Type B pancreatic cell (in vitro differentiated cells): ENCODE measurements at regions not wholly inside any gene's neighbourhood (a gene's known extent, or its start where the extent isn't known, plus 50 kb on each side); places are given as distances from the start of the nearest gene placed in this dataset.

Experiments
- DNase-seq: peaks from one replicate; pipeline ENCODE4 v3.0.0; 2021; ENCODE audit warnings: mixed read lengths; ENCODE audit not compliant: unreplicated experiment; ENCODE audit errors: extremely low spot score
- H3K27ac Mint-ChIP-seq: 2 replicates; pipeline ENCODE4 v1.8.0; 2021; ENCODE audit warnings: mild to moderate bottlenecking, mixed read lengths
- H3K27me3 Mint-ChIP-seq: 2 replicates; pipeline ENCODE4 v1.8.0; 2021; ENCODE audit warnings: mixed read lengths
- H3K36me3 Mint-ChIP-seq: 2 replicates; pipeline ENCODE4 v1.8.0; 2021; ENCODE audit warnings: mixed read lengths
- H3K4me1 Mint-ChIP-seq: one replicate; pipeline ENCODE4 v1.8.0; 2021; ENCODE audit warnings: mixed read lengths; ENCODE audit not compliant: unreplicated experiment
- H3K4me3 Mint-ChIP-seq: 2 replicates; pipeline ENCODE4 v1.8.0; 2021; ENCODE audit warnings: mild to moderate bottlenecking, mixed read lengths
- H3K9me3 Mint-ChIP-seq: 2 replicates; pipeline ENCODE4 v1.8.0; 2021; ENCODE audit warnings: mixed read lengths
- CTCF ChIP-seq: fragments of 200-600 bp; sonication (generic); conservative IDR thresholded peaks from 2 replicates; pipeline ENCODE4 v1.5.0; 2021; ENCODE audit warnings: antibody characterized with exemption, mild to moderate bottlenecking

GRCh38 chr10:3574451-3574850 lies 210.6 kb downstream of the KLF6 start:
- Mint-ChIP-seq H3K9me3 (no peaks in the 10 kb centered on the region), H3K4me3 (no peak overlapping the region), H3K4me1 (peaks cover 13% of the 10 kb centered on the region), H3K36me3 (no peaks in the 10 kb centered on the region), H3K27ac (no peak overlapping the region), H3K27me3 (peaks cover 3% of the 10 kb centered on the region)
- no peak for DNase-seq
- no peak for TF ChIP-seq CTCF

GRCh38 chr10:3573498-3573897 lies 211.5 kb downstream of the KLF6 start:
- peaks cover 3% of the 10 kb centered on the region for H3K27me3 Mint-ChIP-seq
- H3K36me3 Mint-ChIP-seq = no peaks in the 10 kb centered on the region
- no peak overlapping the region for H3K27ac Mint-ChIP-seq
- H3K9me3 Mint-ChIP-seq = no peaks in the 10 kb centered on the region
- TF ChIP-seq CTCF = no peak
- H3K4me1 Mint-ChIP-seq = peaks cover 13% of the 10 kb centered on the region
- no peak overlapping the region for H3K4me3 Mint-ChIP-seq
- DNase-seq = no peak

- H3K36me3 Mint-ChIP-seq = no peaks in the 10 kb centered on the region
- peaks cover 13% of the 10 kb centered on the region for H3K4me1 Mint-ChIP-seq
- no peak for DNase-seq
- TF ChIP-seq CTCF = no peak
- H3K9me3 Mint-ChIP-seq = no peaks in the 10 kb centered on the region
- H3K27ac Mint-ChIP-seq = no peak overlapping the region
- H3K4me3 Mint-ChIP-seq = no peak overlapping the region
- H3K27me3 Mint-ChIP-seq = peaks cover 3% of the 10 kb centered on the region
Measured at GRCh38 chr10:3571310-3571825, 213.6 kb downstream of the KLF6 start.

GRCh38 chr10:3570855-3571266 lies 214.1 kb downstream of the KLF6 start:
- H3K9me3 Mint-ChIP-seq = no peaks in the 10 kb centered on the region
- no peak for TF ChIP-seq CTCF
- DNase-seq = no peak
- H3K36me3 Mint-ChIP-seq = no peaks in the 10 kb centered on the region
- no peak overlapping the region for H3K27ac Mint-ChIP-seq
- no peak overlapping the region for H3K4me3 Mint-ChIP-seq
- peaks cover 3% of the 10 kb centered on the region for H3K27me3 Mint-ChIP-seq
- H3K4me1 Mint-ChIP-seq = peaks cover 13% of the 10 kb centered on the region

GRCh38 chr10:3570131-3570729 lies 214.8 kb downstream of the KLF6 start:
- Mint-ChIP-seq H3K27me3 (no peaks in the 10 kb centered on the region), H3K4me1 (peaks cover 13% of the 10 kb centered on the region), H3K27ac (no peak overlapping the region), H3K36me3 (no peaks in the 10 kb centered on the region), H3K9me3 (no peaks in the 10 kb centered on the region), H3K4me3 (no peak overlapping the region)
- no peak for DNase-seq
- TF ChIP-seq CTCF = no peak
